ENCODE measurements at regions not wholly inside any gene's neighbourhood (a gene's known extent, or its start where the extent isn't known, plus 50 kb on each side); places are given as distances from the start of the nearest gene placed in this dataset.

DNA sequence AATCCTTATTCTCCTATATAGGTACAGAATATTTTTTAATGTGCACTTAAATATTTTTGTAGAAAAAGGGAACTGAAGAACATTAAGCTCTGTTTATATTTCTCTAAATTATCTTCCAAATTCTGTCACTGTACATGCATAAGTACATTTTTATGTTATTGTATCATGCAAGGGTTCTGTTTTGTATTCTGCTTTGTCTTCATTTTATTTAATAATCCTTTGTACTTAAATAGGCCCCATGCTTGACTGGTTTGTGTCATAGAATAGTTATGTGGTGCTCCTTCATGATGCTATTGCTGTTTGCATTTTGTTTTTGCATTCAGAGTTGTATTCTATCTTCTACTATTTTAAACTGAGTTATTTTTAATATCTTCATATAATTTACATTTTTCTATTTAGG, 111.9 kb upstream of the EDNRA start:
- DNase-seq = no peak

DNA sequence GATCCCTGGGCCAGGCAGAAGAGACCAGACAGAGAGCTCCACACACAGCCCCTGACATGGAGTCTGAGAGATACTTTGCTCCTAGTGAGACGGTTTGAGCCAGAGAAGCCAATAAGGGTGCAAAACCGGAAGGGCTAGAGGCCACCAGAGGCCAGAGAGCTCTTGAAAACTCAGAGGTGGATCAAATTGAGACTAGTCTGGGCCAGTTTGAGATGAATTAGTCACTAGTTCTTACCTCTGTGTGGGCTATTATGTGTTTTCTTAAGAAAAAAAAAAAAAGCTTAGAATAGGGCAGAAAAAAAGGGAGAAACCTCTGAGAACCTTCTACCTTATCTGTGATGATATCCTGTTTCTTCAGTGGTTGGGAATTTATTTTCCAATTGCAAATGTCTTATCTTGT, 110.4 kb upstream of the EDNRA start:
- DNase-seq = no peak

DNA sequence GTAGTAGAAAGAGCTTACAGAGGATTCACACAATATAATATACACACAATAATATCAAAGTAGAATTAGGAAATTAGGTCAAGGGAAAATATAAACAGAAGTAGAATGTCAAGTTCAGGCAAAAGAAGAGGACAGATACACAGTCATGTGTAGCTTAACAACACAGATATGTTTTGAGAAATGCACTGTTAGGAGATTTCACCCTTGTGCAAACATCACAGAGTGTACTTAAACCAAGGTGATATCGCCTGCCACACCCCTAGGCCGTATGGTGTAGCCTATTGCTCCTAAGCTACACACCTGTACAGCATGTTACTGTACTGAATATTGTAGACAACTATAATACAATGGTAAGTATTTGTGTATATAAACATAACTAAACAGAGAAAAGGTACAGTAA, 110.0 kb upstream of the EDNRA start:
- DNase-seq = no peak

DNA sequence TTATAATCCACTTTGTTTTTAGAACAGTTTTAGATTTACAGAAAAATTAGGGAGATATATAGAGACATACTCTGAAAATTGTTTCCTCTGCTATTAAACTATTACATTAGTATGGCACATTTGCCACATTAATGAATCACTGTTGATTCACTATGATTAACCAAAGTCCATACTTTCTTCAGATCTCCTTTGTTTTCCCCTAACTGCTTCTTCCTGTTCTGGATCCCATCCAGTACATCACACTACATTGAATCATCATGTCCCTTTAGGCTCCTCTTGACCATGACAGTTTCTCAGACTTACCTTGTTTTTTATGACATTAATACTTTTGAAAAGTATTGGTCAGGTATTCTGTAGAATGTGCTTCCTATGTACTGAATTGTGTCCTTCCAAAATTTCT, 109.2 kb upstream of the EDNRA start:
- no peak for DNase-seq

DNA sequence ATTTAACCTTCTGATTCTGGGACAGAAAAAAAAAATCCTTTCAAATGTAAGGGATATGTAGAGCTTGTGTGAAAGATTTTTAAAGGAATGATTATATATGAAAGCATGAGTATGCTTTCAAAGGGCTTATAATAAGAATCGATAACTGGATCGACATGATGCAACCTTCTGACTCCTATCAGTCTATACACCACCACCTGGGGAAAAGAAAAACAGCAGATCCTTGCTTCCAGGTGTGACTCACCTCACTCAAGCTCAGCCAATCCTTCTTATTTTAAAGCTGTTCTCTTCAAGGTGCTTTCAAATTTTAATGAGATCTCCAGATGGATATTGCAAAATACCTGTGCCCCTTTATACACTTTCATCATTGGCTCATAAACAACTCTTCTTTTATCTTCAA, 102.1 kb upstream of the EDNRA start:
- no peak for DNase-seq

DNA sequence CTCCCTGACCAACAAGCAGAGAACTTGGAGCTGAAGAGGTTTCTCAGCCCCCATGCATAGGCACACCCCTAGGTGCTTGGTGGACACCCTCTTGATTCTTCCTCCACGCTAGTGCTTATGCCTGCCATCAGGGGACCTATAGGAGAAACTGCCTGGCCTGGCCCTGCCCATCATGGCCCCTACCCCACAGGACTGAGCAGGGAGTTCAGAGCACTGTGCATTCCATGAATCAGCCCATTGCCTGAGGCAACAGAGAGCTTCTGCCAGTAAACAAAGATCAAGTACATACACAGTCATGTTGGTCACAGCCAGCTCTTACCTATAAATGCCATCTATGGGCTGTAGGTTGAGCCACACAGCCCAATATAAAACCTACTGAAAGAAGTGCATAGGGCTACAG, 99.1 kb upstream of the EDNRA start:
- DNase-seq = no peak

DNA sequence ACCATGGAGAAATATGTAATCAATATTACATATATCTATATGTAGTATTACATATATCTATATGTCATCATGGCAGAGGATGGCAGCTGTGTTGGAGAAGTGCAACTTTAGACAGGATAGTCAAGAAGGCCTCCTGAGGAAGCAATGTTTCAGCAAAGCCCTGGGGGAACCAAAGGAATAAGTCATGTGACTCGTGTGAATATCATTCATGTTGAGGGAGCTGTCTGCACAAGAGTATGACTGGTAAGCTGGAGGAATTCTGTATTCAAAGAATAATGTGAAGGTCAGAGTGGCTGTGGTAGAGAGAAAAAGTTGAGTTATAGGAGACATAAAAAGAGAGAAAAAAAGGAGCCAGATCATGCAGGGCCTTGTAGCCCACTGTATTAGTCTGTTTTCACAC, 92.9 kb upstream of the EDNRA start:
- no peak for DNase-seq

DNA sequence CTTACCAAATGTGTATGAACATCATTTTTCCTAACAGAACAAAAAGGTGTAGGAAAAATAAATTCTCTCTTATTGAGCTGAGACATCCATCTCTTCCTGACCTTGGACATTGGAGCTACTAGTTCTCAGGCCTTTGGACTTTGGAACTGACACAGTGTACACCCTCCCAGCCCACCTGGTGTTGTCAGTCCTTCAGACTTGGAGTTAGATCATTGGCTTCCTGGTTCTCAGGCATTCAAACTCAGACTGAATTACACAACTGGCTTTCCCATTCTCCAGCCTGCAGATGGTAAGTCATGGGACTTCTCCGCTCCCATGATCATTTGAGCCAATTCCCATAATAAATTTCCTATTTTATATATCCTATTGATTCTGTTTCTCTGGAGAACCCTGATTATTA, 84.8 kb upstream of the EDNRA start:
- DNase-seq = no peak

DNA sequence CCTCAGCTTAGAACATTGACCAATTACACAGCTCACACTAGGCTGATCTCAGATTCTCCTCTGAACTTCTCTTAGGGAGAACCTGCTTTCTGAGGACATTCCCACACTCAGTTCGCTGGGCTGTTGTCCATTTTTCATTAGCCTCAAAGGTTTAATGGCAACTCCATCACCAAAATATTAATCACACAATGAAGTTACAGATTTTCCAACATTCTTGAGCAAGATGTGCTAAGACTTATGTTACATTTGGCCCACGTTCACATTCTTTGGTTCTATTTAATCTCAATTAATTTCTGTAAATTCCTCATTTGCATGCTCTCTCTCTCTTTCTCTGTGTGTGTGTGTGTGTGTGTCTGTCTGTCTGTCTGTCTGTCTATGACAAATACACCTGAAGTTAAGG, 82.3 kb upstream of the EDNRA start:
- no peak for DNase-seq

DNA sequence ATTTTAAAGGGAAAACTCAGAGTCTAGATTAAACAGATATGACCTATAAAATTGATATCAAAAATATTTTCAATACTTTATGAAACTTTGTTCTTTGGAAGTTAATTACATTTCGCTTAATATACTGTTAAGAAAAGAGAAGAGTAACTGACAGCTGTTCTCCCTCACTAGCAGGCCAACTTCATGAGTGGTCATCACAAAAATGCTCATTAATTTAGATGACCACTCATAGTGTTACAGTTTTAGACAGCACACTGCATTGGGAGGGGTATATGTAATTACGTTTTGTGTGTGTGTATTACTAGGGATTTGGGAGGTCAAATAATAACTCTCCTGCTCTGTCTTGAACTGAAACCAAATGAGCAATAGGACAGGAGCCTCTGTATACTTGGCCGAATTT, 80.2 kb upstream of the EDNRA start:
- DNase-seq = no peak

DNA sequence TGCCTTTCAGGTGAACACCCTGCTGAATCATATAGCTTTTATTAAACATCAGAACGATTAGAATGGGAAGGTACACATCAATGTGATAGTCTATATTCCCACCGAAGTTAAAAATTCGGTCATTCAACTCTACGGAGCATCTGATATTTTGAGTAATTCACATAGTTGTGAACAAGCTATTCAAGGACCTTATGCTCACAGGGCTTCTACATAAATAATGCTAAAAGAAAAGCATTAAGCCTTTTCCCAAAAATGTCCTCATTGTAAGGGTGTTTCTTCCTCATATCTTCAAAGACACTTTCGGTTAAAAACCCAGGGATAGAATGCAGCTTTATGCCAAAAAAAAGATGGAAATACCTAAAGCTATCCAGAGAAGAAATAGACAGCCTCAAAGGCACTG, 79.7 kb upstream of the EDNRA start:
- no peak for DNase-seq

DNA sequence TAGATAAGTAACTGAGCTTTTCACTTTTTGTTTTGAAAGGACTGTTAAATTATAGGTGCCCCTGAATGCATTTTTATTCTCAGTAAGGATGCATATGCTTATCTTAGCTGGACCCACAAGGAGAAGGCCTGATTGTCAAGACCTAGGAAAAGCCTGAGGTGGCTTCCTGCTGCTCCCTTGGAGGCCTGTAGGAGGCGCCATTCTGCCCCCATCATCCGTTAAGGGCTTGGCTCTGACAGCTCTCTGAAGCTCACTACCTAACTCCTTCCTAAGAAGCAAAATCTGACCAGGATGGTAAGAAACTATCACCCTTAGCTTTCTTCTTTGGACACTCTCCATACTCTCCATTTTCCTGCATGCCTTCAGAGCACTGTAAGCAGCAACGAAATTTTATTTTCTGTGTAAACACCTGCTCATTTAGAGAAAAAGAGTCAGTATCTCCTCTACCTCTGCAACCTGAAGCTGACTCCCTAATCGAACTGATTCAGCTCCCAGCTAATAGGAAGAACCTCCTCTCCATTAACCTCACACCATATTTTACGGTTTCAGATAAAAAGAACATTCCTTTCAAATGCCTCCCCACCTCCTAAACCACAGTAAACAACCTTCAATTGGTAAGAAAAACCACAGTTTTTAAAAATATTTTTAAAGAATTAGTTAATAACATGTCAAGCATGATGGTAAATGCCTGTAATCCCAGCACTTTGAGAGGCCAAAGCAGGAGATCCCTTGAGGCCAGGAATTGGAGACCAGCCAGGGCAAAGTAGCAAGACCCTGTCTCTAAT, 73.4 kb upstream of the EDNRA start:
- DNase-seq = no peak

DNA sequence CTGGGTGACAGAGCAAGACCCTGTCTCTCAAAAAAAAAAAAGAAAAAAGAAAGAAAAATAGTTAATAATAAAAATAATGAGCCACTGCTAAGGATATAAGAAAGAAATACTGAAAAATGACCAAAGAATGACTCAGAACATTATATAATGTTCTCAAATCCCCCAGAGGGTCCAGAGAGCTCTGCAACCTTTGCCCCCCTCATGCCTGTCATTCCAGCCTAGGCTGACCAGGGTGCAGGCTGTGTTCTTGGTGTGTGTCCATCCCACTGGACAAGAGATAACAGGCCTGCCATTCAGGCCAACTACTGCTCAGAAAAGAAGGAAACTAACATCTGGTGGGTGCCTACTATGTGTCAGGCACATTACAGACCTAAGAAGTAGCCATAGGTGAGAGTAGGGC, 72.7 kb upstream of the EDNRA start:
- no peak for DNase-seq

DNA sequence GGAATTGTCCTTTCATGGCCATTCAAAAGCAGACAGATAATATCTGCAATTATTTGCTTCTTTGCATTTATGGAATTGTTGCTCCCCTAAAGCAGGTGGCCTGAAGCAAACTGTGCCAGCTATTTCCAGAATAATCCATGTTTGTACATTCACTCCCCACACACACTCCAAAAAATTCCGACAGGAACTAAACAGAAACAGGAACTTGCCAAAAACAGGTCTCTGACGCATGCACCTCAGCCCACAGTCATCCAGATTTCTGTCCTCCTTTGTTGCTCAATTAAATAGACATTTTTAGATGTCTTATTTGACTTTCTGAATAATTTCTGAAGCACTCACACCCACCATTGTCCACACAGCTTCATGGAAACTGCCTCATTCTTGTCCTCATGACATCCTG, 71.5 kb upstream of the EDNRA start:
- no peak for DNase-seq

DNA sequence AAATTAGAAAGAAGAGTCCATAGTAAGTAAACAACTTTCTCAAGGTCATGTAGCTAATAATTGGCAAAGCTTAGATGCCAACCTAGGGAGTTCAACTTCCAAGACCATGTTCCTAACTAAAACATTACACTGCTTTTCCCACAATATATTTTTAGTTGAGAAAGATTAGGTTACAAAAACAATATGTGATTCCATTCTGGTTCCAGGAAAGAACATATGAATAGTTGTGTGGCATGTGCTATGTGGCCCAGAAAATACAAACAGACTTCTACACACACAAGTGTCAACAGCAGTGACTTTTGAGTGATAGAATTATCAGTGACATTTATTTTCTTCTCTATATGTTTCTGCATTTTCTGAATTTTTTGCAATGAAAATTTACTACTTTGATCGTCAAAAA, 62.7 kb upstream of the EDNRA start:
- no peak for DNase-seq

DNA sequence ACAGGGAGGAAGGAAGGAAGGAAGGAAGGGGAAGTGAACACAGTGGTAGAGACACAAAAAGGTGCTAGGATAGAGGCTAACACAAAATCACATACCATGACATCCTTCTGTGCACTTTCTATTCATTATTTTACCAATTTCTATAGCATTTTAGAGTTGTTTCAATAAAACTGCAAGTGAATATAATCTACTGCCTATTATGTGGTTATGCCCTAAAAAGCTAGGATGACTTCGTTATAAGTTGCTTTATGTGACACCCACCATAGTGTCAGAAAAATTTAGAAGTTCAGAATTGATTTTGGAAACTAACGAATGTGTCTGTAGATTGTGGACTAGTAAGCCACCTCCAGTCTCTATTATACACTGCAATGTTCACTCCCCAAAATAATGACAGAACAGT, 59.4 kb upstream of the EDNRA start:
- DNase-seq = no peak

DNA sequence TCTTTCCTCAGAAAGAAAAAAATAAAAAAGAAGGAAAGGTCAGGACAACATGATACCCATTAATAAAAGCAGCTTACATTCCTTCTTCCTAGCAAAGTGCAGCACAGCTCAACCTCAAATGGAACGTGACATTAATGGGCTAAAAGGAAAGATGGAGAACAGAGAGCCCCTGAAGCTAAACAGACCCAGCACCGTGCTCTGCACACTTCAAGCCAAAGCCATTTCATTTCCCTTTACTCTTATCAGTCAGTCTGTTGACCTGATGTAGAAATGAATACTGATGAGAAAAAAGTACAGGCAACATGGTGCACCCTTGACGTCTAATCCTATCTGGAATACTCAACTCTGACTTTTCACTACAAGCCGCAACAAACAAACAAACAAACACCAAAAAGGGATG, 57.7 kb upstream of the EDNRA start:
- DNase-seq = no peak

DNA sequence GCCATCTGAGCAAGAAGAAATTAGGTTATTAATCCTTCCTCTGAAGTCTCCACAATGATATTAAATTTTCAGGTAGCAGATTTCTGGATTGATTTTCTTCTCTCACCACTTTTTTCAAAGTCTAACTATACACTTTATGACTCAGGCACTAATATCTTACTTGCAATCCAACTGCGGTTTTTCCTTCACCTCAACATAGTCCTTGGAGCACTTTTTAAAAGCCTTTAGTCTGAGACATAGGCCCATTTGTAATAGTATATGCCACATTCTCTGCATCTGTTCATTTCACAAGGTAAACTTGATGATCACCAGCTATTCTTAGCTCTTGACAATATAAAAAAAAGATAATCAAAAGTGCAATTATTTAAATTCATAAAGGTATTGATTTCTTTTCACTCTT, 55.9 kb upstream of the EDNRA start:
- no peak for DNase-seq

DNA sequence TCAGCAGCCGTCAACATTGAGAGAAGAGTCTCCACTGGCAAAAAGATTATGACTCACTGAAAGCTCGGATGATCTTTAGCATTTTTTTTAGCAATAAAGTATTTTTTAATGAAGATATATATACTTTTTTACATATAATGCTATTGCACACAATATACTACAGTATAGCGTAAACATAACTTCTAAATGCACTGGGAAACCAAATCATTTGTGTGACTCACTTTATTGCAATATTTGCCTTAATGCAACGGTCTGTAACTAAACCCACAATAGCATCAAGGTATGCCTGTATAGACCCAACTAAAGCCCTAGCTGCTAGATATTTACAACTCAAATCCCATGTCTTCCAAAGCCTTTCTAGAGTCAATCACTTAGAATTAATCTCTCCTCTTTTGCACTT, 52.3 kb upstream of the EDNRA start:
- DNase-seq = no peak

DNA sequence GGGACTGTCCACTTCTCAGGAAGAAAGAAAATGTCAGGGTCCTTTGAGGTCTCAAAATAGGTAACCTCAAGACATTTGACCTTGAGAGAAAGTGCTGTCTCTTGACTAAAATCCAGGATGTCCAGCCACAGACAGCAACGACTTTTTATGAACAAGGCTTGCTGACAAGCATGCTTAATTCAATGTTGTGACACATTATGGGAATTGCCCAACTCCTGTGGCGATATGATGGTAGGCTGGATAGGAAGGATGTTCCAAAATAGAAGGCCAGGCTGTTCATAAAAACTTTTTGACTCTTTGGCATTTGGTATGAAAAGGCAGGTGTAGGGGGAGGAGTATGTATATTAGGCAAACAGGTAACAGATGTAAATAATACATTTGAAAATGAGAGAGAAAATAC, 50.8 kb upstream of the EDNRA start:
- DNase-seq = no peak
